GM23248 (cell line): ENCODE measurements at regions not wholly inside any gene's neighbourhood (a gene's known extent, or its start where the extent isn't known, plus 50 kb on each side); places are given as distances from the start of the nearest gene placed in this dataset.

ENCODE experiments used
- DNase-seq: peaks from one replicate; pipeline ENCODE4 v3.0.0-alpha.2; 2015
- H2AFZ ChIP-seq: fragments of 200-600 bp; sonication (generic); 2 replicates; pipeline ENCODE4 v1.6.1; 2016; ENCODE audit warnings: antibody characterized with exemption
- H3F3A ChIP-seq: fragments of 200-600 bp; sonication (generic); 2 replicates; pipeline ENCODE4 v1.6.1; 2016; ENCODE audit warnings: mild to moderate bottlenecking, antibody characterized with exemption, mixed run types; ENCODE audit not compliant: insufficient read depth
- H3K27ac ChIP-seq: fragments of 200-600 bp; sonication (generic); 2 replicates; pipeline ENCODE4 v1.5.1; 2016; ENCODE audit warnings: mild to moderate bottlenecking
- H3K27me3 ChIP-seq: fragments of 200-600 bp; sonication (generic); replicated peaks from 2 replicates; pipeline ENCODE4 v1.6.1; 2016; ENCODE audit warnings: mild to moderate bottlenecking; ENCODE audit not compliant: insufficient read depth
- H3K36me3 ChIP-seq: fragments of 200-600 bp; sonication (generic); 2 replicates; pipeline ENCODE4 v1.6.1; 2016; ENCODE audit warnings: low read depth, mild to moderate bottlenecking
- H3K4me1 ChIP-seq: fragments of 200-600 bp; sonication (generic); 2 replicates; pipeline ENCODE4 v1.6.1; 2016; ENCODE audit warnings: mild to moderate bottlenecking; ENCODE audit not compliant: insufficient read depth
- H3K4me2 ChIP-seq: fragments of 200-600 bp; sonication (generic); one replicate; pipeline ENCODE4 v1.6.1; 2016; ENCODE audit warnings: mild to moderate bottlenecking; ENCODE audit not compliant: unreplicated experiment
- H3K4me3 ChIP-seq: fragments of 200-600 bp; sonication (generic); 2 replicates; pipeline ENCODE4 v1.5.1; 2016; ENCODE audit warnings: mild to moderate bottlenecking
- H3K79me2 ChIP-seq: fragments of 200-600 bp; sonication (generic); 2 replicates; pipeline ENCODE4 v1.6.1; 2016; ENCODE audit warnings: mild to moderate bottlenecking; ENCODE audit not compliant: insufficient read depth
- H3K9ac ChIP-seq: fragments of 200-600 bp; sonication (generic); 2 replicates; pipeline ENCODE4 v1.6.1; 2016; ENCODE audit warnings: mild to moderate bottlenecking
- H3K9me2 ChIP-seq: fragments of 200-600 bp; sonication (generic); 2 replicates; pipeline ENCODE4 v1.6.1; 2016; ENCODE audit warnings: mixed run types, mild to moderate bottlenecking, moderate library complexity; ENCODE audit not compliant: insufficient read depth
- H3K9me3 ChIP-seq: fragments of 200-600 bp; sonication (generic); one replicate; pipeline ENCODE4 v1.6.1; 2017; ENCODE audit warnings: low read depth
- H4K20me1 ChIP-seq: fragments of 200-600 bp; sonication (generic); 2 replicates; pipeline ENCODE4 v1.6.0; 2016; ENCODE audit not compliant: insufficient read depth
- EZH2 ChIP-seq: fragments of 200-600 bp; sonication (generic); IDR thresholded peaks from 2 replicates; pipeline ENCODE4 v1.6.1; 2018; ENCODE audit warnings: antibody characterized with exemption, mild to moderate bottlenecking; ENCODE audit not compliant: insufficient read depth, poor library complexity, severe bottlenecking
- EZH2phosphoT487 ChIP-seq: fragments of 200-600 bp; sonication (generic); IDR thresholded peaks from 2 replicates; pipeline ENCODE4 v1.6.1; 2018; ENCODE audit warnings: antibody characterized with exemption, moderate library complexity, mild to moderate bottlenecking, low read depth; ENCODE audit not compliant: insufficient read depth
- WGBS, 2 experiments: methylation state at CpG; one replicate each; pipeline ENCODE4 v1.1.6; 2015 to 2017; ENCODE audit warnings: low lambda C conversion rate in 2 of 2, low coverage in 1 of 2; ENCODE audit errors: missing lambda C conversion rate in 2 of 2; 5-methylcytosine and 5-hydroxymethylcytosine counted together
- in situ Hi-C: fragments of 300-500 bp; cut with MboI; formaldehyde crosslinking; loops from 2 replicates; pipeline ENCODE4 v1.15.0; 2020

DNA sequence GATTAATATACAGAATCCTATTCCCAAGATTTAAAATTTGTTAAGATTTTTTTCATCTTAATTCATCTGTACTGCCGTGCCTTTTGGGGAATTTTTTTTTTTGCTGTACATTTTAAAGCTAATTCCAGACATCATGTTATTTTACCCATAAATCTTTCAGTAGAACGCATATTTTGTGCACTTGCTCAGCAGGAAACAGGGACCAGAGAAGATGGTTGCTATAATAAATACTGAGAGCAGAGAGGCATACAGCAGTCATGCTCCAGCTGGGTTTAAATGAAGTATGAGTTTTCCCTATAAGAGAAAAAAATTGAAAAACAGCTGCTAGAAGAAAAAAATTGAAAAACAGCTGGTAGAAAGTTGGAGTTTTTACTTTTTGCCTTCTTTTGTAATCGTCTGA lies 196.9 kb upstream of the PUM3 start:
- TF ChIP-seq EZH2phosphoT487 (no peak), EZH2 (no peak)
- no peak for DNase-seq
- H3K27ac ChIP-seq, result no peak overlapping the region
- H2AFZ ChIP-seq, result no peak overlapping the region
- no peak overlapping the region for H3K4me2 ChIP-seq
- H3K36me3 ChIP-seq, result no peaks in the 10 kb centered on the region
- H3K4me3 ChIP-seq, result no peak overlapping the region
- 58 to 66% methylated on average over 3 of the region's 3 CpGs for WGBS, 2 experiments
- in situ Hi-C loops, result loop anchor here (25.0 kb wide), 1 partner anchor 1322 kb away; no protein-coding TSS in a partner anchor
- H3K9me2 ChIP-seq, result no peaks in the 10 kb centered on the region
- H3K9ac ChIP-seq, result no peak overlapping the region
- H3F3A ChIP-seq, result 0 out of 2 replicates have a peak, but pooled peaks cover 5% of the 10 kb centered on the region
- H3K9me3 ChIP-seq, result no peaks in the 10 kb centered on the region
- peaks cover 10% of the 10 kb centered on the region; the same call in 1 of the 2 replicates for H3K4me1 ChIP-seq
- no peaks in the 10 kb centered on the region for H3K27me3 ChIP-seq
- no peaks in the 10 kb centered on the region for H3K79me2 ChIP-seq
- no peaks in the 10 kb centered on the region for H4K20me1 ChIP-seq

DNA sequence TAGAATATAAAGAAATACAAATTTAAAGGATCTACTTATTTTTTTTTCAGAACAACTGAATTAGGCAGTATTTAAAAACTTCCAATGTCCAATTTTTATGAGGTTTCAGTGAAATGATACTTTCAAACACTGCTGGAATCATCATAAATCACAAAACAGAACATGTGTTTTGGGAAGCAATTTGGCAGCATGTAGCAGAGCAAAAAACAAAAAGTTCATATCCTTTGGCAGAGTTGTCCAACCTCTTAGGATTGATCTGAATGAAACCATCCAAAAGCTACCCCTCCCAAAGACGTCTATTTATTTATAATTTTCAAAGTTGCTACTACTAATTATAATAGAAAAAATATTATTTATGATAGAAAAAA lies 192.4 kb upstream of the PUM3 start:
- no peaks in the 10 kb centered on the region for H3K4me1 ChIP-seq
- no peak overlapping the region for H3K27ac ChIP-seq
- H3K9ac ChIP-seq, result no peak overlapping the region
- H3K9me2 ChIP-seq, result no peaks in the 10 kb centered on the region
- no peak for DNase-seq
- no peaks in the 10 kb centered on the region for H4K20me1 ChIP-seq
- no peaks in the 10 kb centered on the region for H3K27me3 ChIP-seq
- H3F3A ChIP-seq, result no peaks in the 10 kb centered on the region
- 0% methylated on average over 1 of the region's 1 CpG for WGBS, 2 experiments
- H3K4me2 ChIP-seq, result no peak overlapping the region
- H3K9me3 ChIP-seq, result no peaks in the 10 kb centered on the region
- H3K36me3 ChIP-seq, result no peaks in the 10 kb centered on the region
- H3K4me3 ChIP-seq, result no peak overlapping the region
- TF ChIP-seq EZH2phosphoT487, result no peak
- no peak for TF ChIP-seq EZH2
- no peaks in the 10 kb centered on the region for H3K79me2 ChIP-seq
- in situ Hi-C loops, result loop anchor here (25.0 kb wide), 1 partner anchor 1326 kb away; no protein-coding TSS in a partner anchor
- H2AFZ ChIP-seq, result no peak overlapping the region

DNA sequence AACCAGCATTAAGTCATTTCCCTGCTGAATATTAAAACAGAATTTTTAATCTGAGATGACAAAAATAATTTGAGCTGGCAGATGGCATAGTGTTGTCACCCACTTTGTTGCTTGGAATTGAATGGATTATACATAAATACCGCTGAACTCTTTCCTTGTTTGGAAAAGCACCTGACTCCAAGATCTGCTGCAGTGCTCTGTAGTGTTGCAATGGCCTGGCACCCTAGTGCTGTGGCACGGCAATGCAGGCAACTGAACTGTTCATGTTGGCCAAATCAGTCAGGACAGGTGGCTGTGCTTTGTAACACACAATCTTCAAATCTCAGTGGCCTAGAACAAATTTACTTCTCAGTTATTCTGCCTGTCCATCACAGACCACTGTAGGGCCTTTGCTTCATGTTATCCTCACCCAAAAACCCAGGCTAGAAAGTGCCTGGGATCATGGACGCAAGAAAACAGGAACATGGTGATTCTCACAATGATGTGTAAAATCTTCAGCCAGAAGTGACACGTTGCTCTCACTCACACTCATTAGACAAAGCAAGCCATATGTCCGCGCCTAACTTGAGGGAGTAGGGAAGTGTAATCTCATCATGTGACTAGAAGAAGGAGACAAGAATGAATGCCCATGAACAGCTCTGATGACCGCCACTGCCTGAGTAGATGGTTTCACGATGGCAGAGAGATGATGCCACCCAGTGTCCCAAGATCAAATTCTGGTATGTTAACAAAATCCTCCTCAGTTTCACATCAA lies 191.9 kb upstream of the PUM3 start:
- WGBS, 2 experiments, result 5 to 7% methylated on average over 8 of the region's 8 CpGs
- no peak for DNase-seq
- no peak for TF ChIP-seq EZH2
- TF ChIP-seq EZH2phosphoT487, result no peak
- Histone ChIP-seq H3K9me2 (no peaks in the 10 kb centered on the region), H3K27me3 (no peaks in the 10 kb centered on the region), H3K79me2 (no peaks in the 10 kb centered on the region), H2AFZ (no peak overlapping the region), H4K20me1 (no peaks in the 10 kb centered on the region), H3K4me3 (no peak overlapping the region), H3K27ac (no peak overlapping the region), H3F3A (no peaks in the 10 kb centered on the region), H3K4me2 (no peak overlapping the region), H3K9me3 (no peaks in the 10 kb centered on the region), H3K9ac (no peak overlapping the region), H3K4me1 (no peaks in the 10 kb centered on the region), H3K36me3 (no peaks in the 10 kb centered on the region)
- in situ Hi-C loops, result loop anchor here (25.0 kb wide), 1 partner anchor 1327 kb away; no protein-coding TSS in a partner anchor

DNA sequence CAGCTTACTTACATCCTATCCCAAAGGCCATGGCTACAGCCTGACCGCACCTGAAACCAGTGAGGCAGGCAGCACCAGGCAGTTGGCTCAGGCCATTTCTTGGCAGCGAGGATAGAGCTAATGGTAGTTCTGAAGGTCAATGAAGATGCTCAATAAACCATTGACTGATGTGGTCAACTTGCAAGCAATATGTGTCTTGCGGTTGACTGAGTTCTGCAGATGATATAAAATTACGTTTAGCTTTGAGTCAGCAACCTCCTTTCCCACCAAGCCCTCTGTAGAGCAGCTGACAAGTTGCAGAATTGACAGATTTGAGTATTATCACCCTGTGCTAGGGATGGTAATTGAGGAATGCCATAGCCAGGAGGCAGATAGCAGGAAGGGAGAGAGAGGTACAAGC lies 189.0 kb upstream of the PUM3 start:
- H3K9ac ChIP-seq, result no peak overlapping the region
- H3K9me3 ChIP-seq, result no peaks in the 10 kb centered on the region
- H3K4me3 ChIP-seq, result no peak overlapping the region
- H3K79me2 ChIP-seq, result no peaks in the 10 kb centered on the region
- no peaks in the 10 kb centered on the region for H4K20me1 ChIP-seq
- in situ Hi-C loops, result loop anchor here (25.0 kb wide), 1 partner anchor 1329 kb away; no protein-coding TSS in a partner anchor
- H3K27ac ChIP-seq, result no peak overlapping the region
- no peaks in the 10 kb centered on the region for H3K4me1 ChIP-seq
- WGBS, 2 experiments, result 61 to 63% methylated on average over 4 of the region's 4 CpGs
- H3F3A ChIP-seq, result no peaks in the 10 kb centered on the region
- no peaks in the 10 kb centered on the region; the same call in 1 of the 2 replicates for H3K27me3 ChIP-seq
- no peak overlapping the region for H2AFZ ChIP-seq
- no peak overlapping the region for H3K4me2 ChIP-seq
- no peaks in the 10 kb centered on the region for H3K9me2 ChIP-seq
- no peak for TF ChIP-seq EZH2phosphoT487
- no peak for TF ChIP-seq EZH2
- no peak for DNase-seq
- no peaks in the 10 kb centered on the region for H3K36me3 ChIP-seq
